ENCODE measurements at regions not wholly inside any gene's neighbourhood (a gene's known extent, or its start where the extent isn't known, plus 50 kb on each side); places are given as distances from the start of the nearest gene placed in this dataset.

DNA sequence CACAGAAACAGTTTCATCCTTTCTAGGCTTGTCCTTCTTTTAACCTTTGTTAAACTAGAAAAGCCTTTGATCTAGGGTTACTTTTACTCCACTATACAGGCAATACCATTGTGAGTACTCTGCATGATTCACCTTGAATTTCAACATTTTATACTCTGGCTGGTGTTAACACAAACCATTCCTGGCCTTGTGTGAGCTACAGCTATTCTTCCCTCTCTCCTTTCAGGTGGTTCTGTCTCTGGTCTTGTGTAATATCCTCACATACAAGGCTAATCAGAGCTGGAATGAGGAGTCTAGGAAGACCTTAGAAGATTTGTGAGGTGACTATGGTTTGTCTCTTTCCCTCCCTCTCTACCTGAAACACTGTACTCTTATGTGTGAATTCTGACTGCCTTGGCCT, 837.4 kb upstream of the USP15 start:
- Mint-ChIP-seq H3K27ac (ENCODE audit: unreplicated experiment) (no peak overlapping the region), H3K36me3 (ENCODE audit: insufficient read depth, unreplicated experiment) (no peaks in the 10 kb centered on the region), H3K9me3 (ENCODE audit: low read depth, unreplicated experiment) (peaks cover 5% of the 10 kb centered on the region), H3K27me3 (ENCODE audit: unreplicated experiment) (no peaks in the 10 kb centered on the region), H3K4me3 (ENCODE audit: low read depth, unreplicated experiment) (no peak overlapping the region), H3K4me1 (ENCODE audit: low read depth, unreplicated experiment) (no peaks in the 10 kb centered on the region)
- intact Hi-C loops (cut with micrococcal nuclease; ENCODE audit: unreplicated experiment), result no loop called here
- CTCF ChIA-PET, result no interaction called here
- no TSS peak for BruUV-seq (replicated peaks)
- TF ChIP-seq, protein P1, sequence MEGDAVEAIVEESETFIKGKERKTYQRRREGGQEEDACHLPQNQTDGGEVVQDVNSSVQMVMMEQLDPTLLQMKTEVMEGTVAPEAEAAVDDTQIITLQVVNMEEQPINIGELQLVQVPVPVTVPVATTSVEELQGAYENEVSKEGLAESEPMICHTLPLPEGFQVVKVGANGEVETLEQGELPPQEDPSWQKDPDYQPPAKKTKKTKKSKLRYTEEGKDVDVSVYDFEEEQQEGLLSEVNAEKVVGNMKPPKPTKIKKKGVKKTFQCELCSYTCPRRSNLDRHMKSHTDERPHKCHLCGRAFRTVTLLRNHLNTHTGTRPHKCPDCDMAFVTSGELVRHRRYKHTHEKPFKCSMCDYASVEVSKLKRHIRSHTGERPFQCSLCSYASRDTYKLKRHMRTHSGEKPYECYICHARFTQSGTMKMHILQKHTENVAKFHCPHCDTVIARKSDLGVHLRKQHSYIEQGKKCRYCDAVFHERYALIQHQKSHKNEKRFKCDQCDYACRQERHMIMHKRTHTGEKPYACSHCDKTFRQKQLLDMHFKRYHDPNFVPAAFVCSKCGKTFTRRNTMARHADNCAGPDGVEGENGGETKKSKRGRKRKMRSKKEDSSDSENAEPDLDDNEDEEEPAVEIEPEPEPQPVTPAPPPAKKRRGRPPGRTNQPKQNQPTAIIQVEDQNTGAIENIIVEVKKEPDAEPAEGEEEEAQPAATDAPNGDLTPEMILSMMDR (IDR thresholded peaks at IDR 0.05; ENCODE audit: unreplicated experiment), result no peak
- no peak for DNase-seq

DNA sequence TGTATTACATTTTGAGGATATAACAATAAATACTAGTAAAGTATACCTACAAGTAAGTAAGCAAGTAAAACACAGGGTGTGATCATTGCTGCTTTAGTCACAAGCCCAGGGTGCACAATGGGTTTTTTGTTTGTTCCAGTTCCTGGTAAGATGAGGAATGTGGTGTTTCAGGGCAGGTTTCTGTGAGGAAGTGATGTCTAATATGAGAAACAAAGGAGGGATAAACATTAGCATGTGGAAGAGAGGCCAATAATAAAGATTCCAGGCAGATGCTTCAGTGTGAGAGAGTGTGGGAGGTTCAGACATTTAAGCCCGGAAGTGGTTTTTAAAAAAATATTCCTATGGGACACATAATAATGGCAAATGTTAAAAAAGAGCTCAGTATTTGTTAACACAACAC, 808.1 kb upstream of the USP15 start:
- intact Hi-C loops (cut with micrococcal nuclease; ENCODE audit: unreplicated experiment), result no loop called here
- CTCF ChIA-PET, result interaction anchor here (0.6 to 0.8 kb wide), 3 partner anchors 16 to 43 kb away, joined by 3 to 5 read pairs (median 4); no protein-coding TSS in a partner anchor
- Mint-ChIP-seq H3K36me3 (ENCODE audit: insufficient read depth, unreplicated experiment) (no peaks in the 10 kb centered on the region), H3K4me3 (ENCODE audit: low read depth, unreplicated experiment) (no peak overlapping the region), H3K9me3 (ENCODE audit: low read depth, unreplicated experiment) (peaks cover 8% of the 10 kb centered on the region), H3K27ac (ENCODE audit: unreplicated experiment) (peak overlapping the region; percentile 84), H3K4me1 (ENCODE audit: low read depth, unreplicated experiment) (peaks cover 9% of the 10 kb centered on the region), H3K27me3 (ENCODE audit: unreplicated experiment) (no peaks in the 10 kb centered on the region)
- TF ChIP-seq, protein P1 (IDR thresholded peaks at IDR 0.05; ENCODE audit: unreplicated experiment), result no peak
- BruUV-seq (replicated peaks), result no TSS peak
- DNase-seq, result peak; percentile 78

DNA sequence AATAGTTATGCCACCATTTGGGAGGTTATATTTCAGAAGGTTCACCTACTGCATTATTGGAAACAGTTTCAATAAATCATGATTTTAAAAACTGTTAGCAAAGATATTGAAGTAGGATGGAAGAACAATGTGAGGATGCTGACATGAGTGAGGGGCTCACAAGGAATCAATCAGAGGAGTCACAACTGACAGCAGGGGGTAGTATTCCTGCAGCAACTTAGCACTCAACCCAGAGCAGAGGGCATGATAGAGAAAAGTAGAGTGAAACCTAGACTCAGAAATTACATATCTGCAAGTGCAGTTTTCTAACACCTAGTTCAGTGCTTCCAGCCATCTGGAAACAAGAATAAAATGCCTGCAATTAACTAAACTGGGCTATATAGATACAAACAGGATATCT, 772.5 kb upstream of the USP15 start:
- TF ChIP-seq, protein P1 (IDR thresholded peaks at IDR 0.05; ENCODE audit: unreplicated experiment), result no peak
- intact Hi-C loops (cut with micrococcal nuclease; ENCODE audit: unreplicated experiment), result no loop called here
- H3K36me3 Mint-ChIP-seq (ENCODE audit: insufficient read depth, unreplicated experiment), result no peaks in the 10 kb centered on the region

DNA sequence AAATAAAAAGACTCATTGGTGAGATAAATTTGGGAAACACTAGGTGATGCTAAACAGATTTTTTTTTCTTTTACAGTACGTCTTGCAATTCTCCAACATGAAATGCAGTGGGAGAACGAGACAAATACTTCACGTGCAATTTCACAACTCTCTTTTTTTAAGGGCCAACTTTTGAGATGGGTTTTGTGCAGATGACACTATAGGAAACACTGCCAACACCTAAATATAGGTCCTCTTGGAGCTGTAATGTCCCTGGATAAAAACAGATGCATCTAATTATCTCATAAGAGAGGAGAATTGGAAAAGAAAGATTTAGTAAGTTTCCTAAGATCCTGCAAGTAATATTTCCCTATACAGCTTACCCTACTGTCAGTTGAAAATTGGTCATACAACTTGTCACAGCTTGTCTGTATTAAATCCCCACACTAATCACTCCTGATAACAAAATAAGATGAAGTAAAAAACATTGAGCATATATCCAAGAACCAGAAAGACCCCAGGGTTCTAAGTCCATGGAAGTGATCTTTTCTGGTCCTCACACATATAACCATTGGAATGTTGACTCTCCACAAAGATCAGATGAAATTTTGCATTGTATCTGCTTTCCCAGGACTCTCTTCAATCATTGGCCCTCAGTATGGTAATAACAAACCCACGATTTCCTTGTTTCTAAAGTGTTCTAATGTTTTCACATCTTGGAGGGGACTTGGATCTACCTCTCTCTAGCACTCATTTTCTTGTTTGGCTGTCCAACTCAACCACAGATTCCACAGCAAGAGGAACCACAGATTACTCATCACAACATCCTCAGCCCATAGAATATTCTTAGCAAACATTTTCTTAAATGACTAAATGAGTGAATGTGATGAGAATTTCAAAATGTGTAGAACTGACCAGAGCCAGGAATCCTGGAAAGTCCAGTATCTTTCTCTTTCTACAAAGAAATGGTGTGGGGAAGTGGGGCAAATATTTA, 769.4 kb upstream of the USP15 start:
- intact Hi-C loops (cut with micrococcal nuclease; ENCODE audit: unreplicated experiment), result no loop called here
- Mint-ChIP-seq H3K4me1 (ENCODE audit: low read depth, unreplicated experiment) (peaks cover 8% of the 10 kb centered on the region), H3K27ac (ENCODE audit: unreplicated experiment) (no peak overlapping the region), H3K36me3 (ENCODE audit: insufficient read depth, unreplicated experiment) (no peaks in the 10 kb centered on the region), H3K4me3 (ENCODE audit: low read depth, unreplicated experiment) (no peak overlapping the region), H3K9me3 (ENCODE audit: low read depth, unreplicated experiment) (no peaks in the 10 kb centered on the region), H3K27me3 (ENCODE audit: unreplicated experiment) (no peaks in the 10 kb centered on the region)
- no TSS peak for BruUV-seq (replicated peaks)
- no peak for DNase-seq
- CTCF ChIA-PET, result no interaction called here
- TF ChIP-seq, protein P1 (IDR thresholded peaks at IDR 0.05; ENCODE audit: unreplicated experiment), result no peak

More for the DNA sequence above, 772.5 kb upstream of the USP15 start:
- no peak for DNase-seq
- BruUV-seq (replicated peaks), result no TSS peak
- Mint-ChIP-seq H3K4me3 (ENCODE audit: low read depth, unreplicated experiment) (no peak overlapping the region), H3K27me3 (ENCODE audit: unreplicated experiment) (no peaks in the 10 kb centered on the region), H3K9me3 (ENCODE audit: low read depth, unreplicated experiment) (peaks cover 5% of the 10 kb centered on the region), H3K27ac (ENCODE audit: unreplicated experiment) (no peak overlapping the region), H3K4me1 (ENCODE audit: low read depth, unreplicated experiment) (no peaks in the 10 kb centered on the region)
- CTCF ChIA-PET, result no interaction called here

Data from Calu3 (cell line).